Neuronal stem cell (in vitro differentiated cells): ENCODE measurements at regions not wholly inside any gene's neighbourhood (a gene's known extent, or its start where the extent isn't known, plus 50 kb on each side); places are given as distances from the start of the nearest gene placed in this dataset.

Experiments
- DNase-seq: peaks from one replicate; pipeline ENCODE4 v3.0.0-alpha.2; 2013; ENCODE audit warnings: low spot score
- H2AFZ ChIP-seq: one replicate; pipeline ENCODE4 v1.6.1; 2013; ENCODE audit warnings: mild to moderate bottlenecking, low read length, inconsistent platforms
- H2AK5ac ChIP-seq: 2 replicates; pipeline ENCODE4 v1.6.1; 2013; ENCODE audit warnings: low read depth, mild to moderate bottlenecking, inconsistent platforms, low read length, moderate library complexity, mixed read lengths
- H2BK120ac ChIP-seq: 2 replicates; pipeline ENCODE4 v1.6.1; 2013; ENCODE audit warnings: low read depth, mild to moderate bottlenecking, inconsistent platforms, low read length, moderate library complexity, mixed read lengths
- H2BK12ac ChIP-seq: one replicate; pipeline ENCODE4 v1.6.1; 2013; ENCODE audit warnings: low read length, inconsistent platforms
- H2BK15ac ChIP-seq: 2 replicates; pipeline ENCODE4 v1.6.1; 2013; ENCODE audit warnings: mild to moderate bottlenecking, low read length, inconsistent platforms, mixed read lengths
- H2BK5ac ChIP-seq: one replicate; pipeline ENCODE4 v1.6.1; 2013; ENCODE audit warnings: inconsistent platforms, mild to moderate bottlenecking, low read length, moderate library complexity
- H3K14ac ChIP-seq: one replicate; pipeline ENCODE4 v1.6.1; 2013; ENCODE audit warnings: low read length, inconsistent platforms
- H3K18ac ChIP-seq: 2 replicates; pipeline ENCODE4 v1.6.1; 2013; ENCODE audit warnings: low read length, inconsistent platforms
- H3K23ac ChIP-seq: 2 replicates; pipeline ENCODE4 v1.6.1; 2013; ENCODE audit warnings: low read depth, mild to moderate bottlenecking, mixed read lengths, low read length, inconsistent platforms; ENCODE audit not compliant: poor library complexity
- H3K27ac ChIP-seq: replicated peaks from 3 replicates; pipeline ENCODE4 v1.5.1; 2013; ENCODE audit warnings: low read length, inconsistent platforms
- H3K27me3 ChIP-seq, 3 experiments: 2 replicates each; pipeline ENCODE4 v1.6.1; 2013; ENCODE audit warnings: low read length in 3 of 3, mild to moderate bottlenecking in 2 of 3, inconsistent platforms in 1 of 3, low read depth in 1 of 3, mixed read lengths in 1 of 3, moderate library complexity in 1 of 3; ENCODE audit not compliant: control insufficient read depth in 3 of 3, insufficient read depth in 3 of 3
- H3K36me3 ChIP-seq, 2 donors: replicated peaks in 1 of 2; 2 replicates each; pipeline ENCODE4 v1.6.1; 2013; ENCODE audit warnings: low read length in 2 of 2; ENCODE audit not compliant: control insufficient read depth in 2 of 2, insufficient read depth in 2 of 2
- H3K4ac ChIP-seq: 2 replicates; pipeline ENCODE4 v1.6.1; 2013; ENCODE audit warnings: inconsistent platforms, mild to moderate bottlenecking, low read length, moderate library complexity
- H3K4me1 ChIP-seq, 2 donors: 1 replicate in 1 of 2; 2 replicates in 1 of 2; pipeline ENCODE4 v1.6.1; 2013; ENCODE audit warnings: low read length in 2 of 2, low read depth in 1 of 2; ENCODE audit not compliant: control insufficient read depth in 2 of 2, insufficient read depth in 1 of 2
- H3K4me2 ChIP-seq: one replicate; pipeline ENCODE4 v1.6.1; 2013; ENCODE audit warnings: mild to moderate bottlenecking, low read length, inconsistent platforms; ENCODE audit not compliant: insufficient read depth, poor library complexity, severe bottlenecking
- H3K4me3 ChIP-seq, 2 donors: 2 replicates each; pipeline ENCODE4 v1.5.1; 2013; ENCODE audit warnings: low read length in 2 of 2, mild to moderate bottlenecking in 2 of 2, inconsistent platforms in 1 of 2, moderate library complexity in 1 of 2
- H3K79me1 ChIP-seq: one replicate; pipeline ENCODE4 v1.6.1; 2013; ENCODE audit warnings: low read depth, mild to moderate bottlenecking, inconsistent platforms, low read length, moderate library complexity
- H3K9ac ChIP-seq: one replicate; pipeline ENCODE4 v1.6.1; 2013; ENCODE audit warnings: mild to moderate bottlenecking, low read depth, low read length, inconsistent platforms; ENCODE audit not compliant: poor library complexity
- H3K9me3 ChIP-seq, 2 donors: replicated peaks in 1 of 2; 2 replicates each; pipeline versions ENCODE3 to v1.6.1; 2013; ENCODE audit warnings: low read length in 2 of 2, mild to moderate bottlenecking in 2 of 2, inconsistent platforms in 1 of 2, low read depth in 1 of 2, mixed read lengths in 1 of 2, moderate library complexity in 1 of 2; ENCODE audit not compliant: control insufficient read depth in 2 of 2, insufficient read depth in 1 of 2
- H4K8ac ChIP-seq: one replicate; pipeline ENCODE4 v1.6.1; 2013; ENCODE audit warnings: low read depth, mild to moderate bottlenecking, inconsistent platforms, low read length, moderate library complexity
- H4K91ac ChIP-seq: one replicate; pipeline ENCODE4 v1.6.1; 2013; ENCODE audit warnings: low read length, low read depth, mild to moderate bottlenecking, inconsistent platforms; ENCODE audit not compliant: poor library complexity
- WGBS, 2 donors: extraction: QIAGEN DNeasy Blood & Tissue Kit; methylation state at CpG; one replicate each; pipeline ENCODE4 v1.1.7; 2013; ENCODE audit warnings: missing lambda C conversion rate in 2 of 2, mixed read lengths in 1 of 2; ENCODE audit not compliant: insufficient read length in 2 of 2, insufficient replicate concordance in 1 of 2; ENCODE audit errors: extremely low coverage in 2 of 2; 5-methylcytosine and 5-hydroxymethylcytosine counted together

DNA sequence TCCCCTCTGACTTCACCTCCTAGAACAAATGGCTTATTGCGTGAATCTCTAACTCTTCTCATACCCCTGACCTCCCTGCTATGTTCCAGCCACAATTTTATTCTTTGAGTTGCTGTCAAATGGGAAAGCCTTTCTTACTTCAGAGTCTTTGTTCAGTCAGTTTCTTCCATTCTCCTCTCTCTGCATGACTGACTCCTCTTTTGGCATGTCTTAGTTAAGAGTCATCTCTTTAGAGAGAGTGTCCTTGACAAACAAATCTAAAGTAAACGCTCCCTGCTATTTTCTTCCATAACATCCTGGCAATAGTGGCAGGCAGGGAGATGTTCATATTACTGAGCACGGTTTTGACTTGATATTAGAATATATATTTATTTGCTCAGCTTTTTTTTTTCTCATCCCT, 170.7 kb upstream of the ERBB4 start:
- no peak overlapping the region for H2BK12ac ChIP-seq
- no peak overlapping the region for H3K4me2 ChIP-seq
- no peak overlapping the region for H3K14ac ChIP-seq
- H3K4me1 ChIP-seq, result peaks cover 1 to 29% of the 10 kb centered on the region in 2 donors
- H3K18ac ChIP-seq, result no peak overlapping the region
- no peaks in the 10 kb centered on the region for H3K79me1 ChIP-seq
- no peaks in the 10 kb centered on the region for H3K36me3 ChIP-seq
- H3K4ac ChIP-seq, result no peak overlapping the region
- no peaks in the 10 kb centered on the region for H3K27me3 ChIP-seq
- peak overlapping the region; percentile 55 for H3K27ac ChIP-seq
- H3K4me3 ChIP-seq, result no peak overlapping the region
- DNase-seq, result peak; percentile 12
- H2BK15ac ChIP-seq, result no peak overlapping the region
- no CpG with 5 or more reads among the region's 3 CpGs for WGBS, 2 donors
- H3K9ac ChIP-seq, result no peak overlapping the region
- no peak overlapping the region for H2AK5ac ChIP-seq
- H4K8ac ChIP-seq, result no peak overlapping the region
- H2BK5ac ChIP-seq, result no peak overlapping the region
- H2AFZ ChIP-seq, result no peak overlapping the region
- H2BK120ac ChIP-seq, result no peak overlapping the region
- no peaks in the 10 kb centered on the region for H3K9me3 ChIP-seq
- H3K23ac ChIP-seq, result no peak overlapping the region
- no peak overlapping the region for H4K91ac ChIP-seq

DNA sequence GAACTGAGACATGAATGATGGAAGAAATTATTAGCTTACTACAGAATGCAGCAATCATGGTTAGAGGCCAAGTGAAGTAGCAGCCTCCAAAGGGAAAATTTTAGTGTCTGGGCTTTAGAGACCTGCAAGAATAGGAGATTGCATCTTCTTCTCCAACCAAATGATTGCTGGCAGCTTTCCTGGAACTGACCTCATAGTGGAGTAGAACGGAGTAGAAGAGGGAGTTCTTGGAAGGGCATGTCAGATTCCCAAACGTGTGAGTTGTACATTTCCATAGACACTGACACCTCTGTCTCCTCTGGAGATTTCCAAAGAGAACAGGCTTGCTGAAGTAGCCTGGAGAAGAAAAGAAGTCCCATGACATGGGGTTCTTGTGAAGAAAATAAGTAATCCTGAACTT, 169.8 kb upstream of the ERBB4 start:
- Histone ChIP-seq H2BK15ac (no peak overlapping the region), H3K79me1 (no peaks in the 10 kb centered on the region), H3K27me3 (no peaks in the 10 kb centered on the region), H3K4me2 (no peak overlapping the region), H3K14ac (no peak overlapping the region), H3K36me3 (no peaks in the 10 kb centered on the region), H2AK5ac (no peak overlapping the region), H3K27ac (no peak overlapping the region), H2BK5ac (no peak overlapping the region), H3K9me3 (no peaks in the 10 kb centered on the region), H3K23ac (no peak overlapping the region), H2AFZ (peak overlapping the region; percentile 33), H4K91ac (no peak overlapping the region), H3K4me1 (peaks cover 1 to 29% of the 10 kb centered on the region in 2 donors), H4K8ac (no peak overlapping the region), H2BK120ac (no peak overlapping the region), H3K4me3 (no peak overlapping the region), H3K4ac (no peak overlapping the region), H3K9ac (no peak overlapping the region), H2BK12ac (no peak overlapping the region), H3K18ac (no peak overlapping the region)
- DNase-seq, result no peak
- WGBS, 2 donors, result no CpG with 5 or more reads among the region's 2 CpGs

DNA sequence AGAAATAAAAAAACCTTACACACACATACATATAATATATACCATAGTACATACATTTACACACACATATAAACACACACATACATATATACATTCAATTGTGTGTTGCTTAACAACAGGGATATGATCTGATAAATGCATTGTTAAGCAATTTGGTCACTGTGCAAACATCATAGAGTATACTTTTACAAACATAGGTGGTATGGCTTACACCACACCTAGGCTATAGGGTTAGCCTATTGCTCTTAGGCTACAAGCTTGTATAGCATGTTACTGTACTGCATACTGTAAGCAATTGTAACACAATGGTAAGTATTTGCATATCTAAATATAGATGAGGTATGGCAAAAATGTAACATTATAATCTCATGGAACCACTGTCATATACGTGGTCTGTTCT, 156.8 kb upstream of the ERBB4 start:
- H3K36me3 ChIP-seq, result no peaks in the 10 kb centered on the region
- no peak overlapping the region for H2BK5ac ChIP-seq
- H3K9ac ChIP-seq, result no peak overlapping the region
- no peak overlapping the region for H3K4me2 ChIP-seq
- no peak overlapping the region for H3K23ac ChIP-seq
- H3K18ac ChIP-seq, result no peak overlapping the region
- DNase-seq, result no peak
- H3K4ac ChIP-seq, result no peak overlapping the region
- H3K79me1 ChIP-seq, result no peaks in the 10 kb centered on the region
- no peak overlapping the region for H3K27ac ChIP-seq
- H3K14ac ChIP-seq, result no peak overlapping the region
- no peak overlapping the region for H2BK15ac ChIP-seq
- H4K91ac ChIP-seq, result no peak overlapping the region
- no CpG with 5 or more reads among the region's 1 CpG for WGBS, 2 donors
- peaks cover 5 to 8% of the 10 kb centered on the region in 2 donors for H3K4me1 ChIP-seq
- no peak overlapping the region for H2BK120ac ChIP-seq
- H3K4me3 ChIP-seq, result no peak overlapping the region
- no peak overlapping the region for H2AFZ ChIP-seq
- no peaks in the 10 kb centered on the region for H3K9me3 ChIP-seq
- H2BK12ac ChIP-seq, result no peak overlapping the region
- H3K27me3 ChIP-seq, result no peaks in the 10 kb centered on the region
- H2AK5ac ChIP-seq, result no peak overlapping the region
- no peak overlapping the region for H4K8ac ChIP-seq

DNA sequence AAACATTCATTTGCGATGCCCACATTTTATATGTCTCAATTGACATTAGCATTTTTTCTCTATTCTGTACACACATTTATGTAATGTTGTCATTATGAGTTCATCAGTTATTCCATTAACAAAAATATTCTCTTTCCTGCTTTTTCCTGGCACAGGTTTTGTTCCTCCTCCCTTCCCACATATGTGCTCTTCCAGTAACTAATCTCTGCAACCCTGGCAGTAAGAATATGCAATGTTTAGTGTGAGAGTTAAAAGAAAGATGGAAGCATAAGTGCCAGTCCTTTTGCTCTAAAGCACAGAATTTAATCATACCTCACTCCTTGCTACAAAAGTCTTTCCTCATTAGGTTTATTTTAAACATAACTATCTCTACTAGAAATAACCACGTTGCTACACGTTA, 155.8 kb upstream of the ERBB4 start:
- Histone ChIP-seq H3K79me1 (no peaks in the 10 kb centered on the region), H4K91ac (no peak overlapping the region)
- WGBS, 2 donors, result no CpG with 5 or more reads among the region's 3 CpGs

More for the DNA sequence above, 155.8 kb upstream of the ERBB4 start:
- no peak overlapping the region for H2BK12ac ChIP-seq
- H3K36me3 ChIP-seq, result no peaks in the 10 kb centered on the region
- H3K14ac ChIP-seq, result no peak overlapping the region
- H3K27ac ChIP-seq, result no peak overlapping the region
- no peak overlapping the region for H2BK5ac ChIP-seq
- H2BK15ac ChIP-seq, result no peak overlapping the region
- peak overlapping the region; percentile 25 for H2AFZ ChIP-seq
- no peak overlapping the region for H4K8ac ChIP-seq
- H3K4me1 ChIP-seq, result peaks cover 5 to 8% of the 10 kb centered on the region in 2 donors
- no peak overlapping the region for H3K4me2 ChIP-seq
- H3K18ac ChIP-seq, result no peak overlapping the region
- no peak overlapping the region for H2BK120ac ChIP-seq
- H3K4me3 ChIP-seq, result no peak overlapping the region
- no peak overlapping the region for H2AK5ac ChIP-seq
- no peak overlapping the region for H3K9ac ChIP-seq
- no peak for DNase-seq
- H3K23ac ChIP-seq, result no peak overlapping the region
- H3K9me3 ChIP-seq, result no peaks in the 10 kb centered on the region
- H3K4ac ChIP-seq, result no peak overlapping the region
- H3K27me3 ChIP-seq, result no peaks in the 10 kb centered on the region
